ENCODE measurements at regions not wholly inside any gene's neighbourhood (a gene's known extent, or its start where the extent isn't known, plus 50 kb on each side); places are given as distances from the start of the nearest gene placed in this dataset.

DNA sequence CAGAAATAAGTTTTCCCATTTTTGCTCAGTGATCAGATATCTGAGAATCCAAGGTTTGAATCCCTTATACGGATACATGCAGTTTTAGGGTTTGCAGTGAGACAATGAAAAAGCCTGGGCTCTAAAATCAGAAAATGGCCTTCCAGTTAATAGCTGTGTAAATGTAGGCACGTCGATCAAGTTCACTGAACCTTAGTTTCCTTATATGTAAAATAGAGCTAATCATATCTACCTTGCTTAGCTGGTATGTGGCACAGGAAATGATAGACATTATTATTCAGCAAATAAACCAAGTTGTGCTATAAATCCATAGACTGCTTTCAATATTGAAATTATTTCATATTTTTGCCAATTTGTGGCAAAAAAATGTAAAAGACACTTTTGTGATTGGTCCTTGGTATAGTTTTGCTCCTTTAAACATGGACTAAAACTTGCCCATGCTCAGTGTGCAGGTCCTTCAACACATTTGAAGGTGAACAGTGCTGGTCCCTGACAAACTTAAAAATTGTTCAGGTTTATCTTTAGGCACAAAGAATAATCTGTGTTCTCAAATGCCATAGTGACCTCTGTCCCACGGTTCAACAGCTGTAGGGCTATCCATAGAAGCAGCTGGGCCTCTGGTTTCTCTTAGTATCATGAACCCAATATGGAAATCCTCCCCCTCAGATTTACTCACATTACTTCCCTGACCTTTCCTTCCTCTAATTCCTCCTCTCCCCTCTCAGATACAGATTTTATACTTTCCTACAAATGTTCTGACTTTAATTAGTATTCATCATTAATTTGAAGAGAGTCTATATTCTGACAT lies 51.0 kb downstream of the CCDC54 start:
- DNase-seq (ENCODE audit: low read depth in 2 of 2), result no peak

DNA sequence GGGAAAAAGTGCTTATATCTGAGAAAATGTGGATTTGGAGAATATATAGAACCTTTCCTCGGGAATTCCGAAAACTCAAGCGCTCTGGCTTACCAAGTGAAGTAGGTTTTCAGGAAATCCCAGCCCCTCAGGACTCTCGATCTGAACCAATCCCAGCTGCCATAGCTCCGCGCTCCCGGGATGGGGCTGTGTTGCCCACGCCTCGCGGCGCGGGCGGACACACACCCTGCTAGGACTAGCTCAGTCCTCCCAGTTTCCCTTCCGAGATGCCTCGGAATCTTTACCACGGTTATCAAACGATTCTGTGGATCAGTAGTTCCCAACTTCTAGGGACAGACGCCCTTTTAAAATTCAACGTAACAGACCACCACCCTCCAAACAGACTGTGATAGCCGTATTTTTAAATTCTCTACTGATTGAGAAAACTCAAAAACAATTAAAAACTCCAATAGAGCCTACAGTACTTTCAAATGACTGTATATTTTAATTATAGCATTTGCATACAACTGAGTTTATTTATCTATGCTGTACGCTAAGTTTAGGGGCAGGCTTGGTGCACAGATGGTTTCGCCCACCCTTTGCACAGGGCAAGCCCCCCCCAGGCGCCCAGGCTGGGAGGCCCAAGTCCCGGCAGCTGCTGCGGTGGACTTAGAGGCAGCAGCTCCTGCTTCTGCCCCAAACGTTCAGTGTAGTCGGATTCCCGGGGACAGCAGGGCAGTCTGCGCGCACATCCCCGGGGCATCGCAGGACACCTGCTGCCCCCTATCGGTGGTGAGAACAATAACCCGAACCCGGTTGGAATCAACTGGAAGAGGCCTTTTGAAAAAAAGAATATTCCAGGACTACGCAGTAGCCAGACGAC lies 52.3 kb downstream of the CCDC54 start:
- DNase-seq (ENCODE audit: low read depth in 2 of 2), result peak in 1 of 2 donors; percentile 39

DNA sequence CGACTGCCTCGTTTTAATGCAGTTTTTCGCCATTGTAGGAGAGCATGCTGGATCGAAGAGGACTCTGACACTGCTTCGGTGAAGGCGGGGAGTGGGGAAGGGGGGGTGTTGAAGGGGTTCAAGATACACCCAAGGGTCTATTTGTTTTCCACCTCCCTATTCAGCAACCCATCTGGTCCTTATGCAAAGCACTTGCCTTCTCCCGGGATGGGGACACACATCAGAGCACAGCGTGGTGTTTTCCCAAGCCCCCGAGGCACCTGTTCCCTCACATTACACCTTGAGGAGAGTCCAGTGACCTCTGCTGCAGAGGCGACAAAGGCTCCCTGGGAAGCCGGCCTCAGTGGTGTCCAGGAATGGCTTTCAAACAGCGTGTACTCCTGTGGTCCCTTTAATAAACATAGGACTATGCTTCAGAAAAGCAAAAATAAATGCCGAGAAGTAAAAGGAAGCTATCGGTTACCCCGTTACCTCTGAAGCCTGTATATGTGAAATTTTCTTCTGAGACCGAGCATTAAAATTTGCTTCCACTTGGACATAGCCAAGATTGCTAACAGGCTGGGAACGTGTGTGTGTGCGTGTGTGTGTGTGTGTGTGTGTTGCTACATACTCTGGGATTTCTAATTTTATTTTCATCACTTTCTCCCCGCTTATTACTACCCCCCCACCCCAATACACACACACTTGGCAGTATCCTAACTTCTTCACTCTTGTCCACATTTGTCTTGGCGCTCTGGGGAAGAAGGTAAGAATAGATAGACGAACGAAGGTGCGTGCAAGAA lies 53.2 kb downstream of the CCDC54 start:
- no peak for DNase-seq (ENCODE audit: low read depth in 2 of 2)

DNA sequence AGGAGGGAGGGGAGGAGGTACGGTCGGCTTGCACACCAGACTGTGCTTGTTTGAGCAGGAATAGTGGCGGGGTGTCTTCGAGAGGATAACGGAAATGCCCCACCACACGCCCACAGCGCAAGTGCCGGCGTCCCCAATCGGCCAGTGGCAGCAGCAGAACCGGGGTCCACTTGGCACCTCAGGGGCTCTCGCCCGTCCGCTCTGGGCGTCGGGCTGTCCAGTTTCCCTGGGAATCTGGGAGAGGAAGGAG lies 53.7 kb downstream of the CCDC54 start:
- DNase-seq (ENCODE audit: low read depth in 2 of 2), result no peak

DNA sequence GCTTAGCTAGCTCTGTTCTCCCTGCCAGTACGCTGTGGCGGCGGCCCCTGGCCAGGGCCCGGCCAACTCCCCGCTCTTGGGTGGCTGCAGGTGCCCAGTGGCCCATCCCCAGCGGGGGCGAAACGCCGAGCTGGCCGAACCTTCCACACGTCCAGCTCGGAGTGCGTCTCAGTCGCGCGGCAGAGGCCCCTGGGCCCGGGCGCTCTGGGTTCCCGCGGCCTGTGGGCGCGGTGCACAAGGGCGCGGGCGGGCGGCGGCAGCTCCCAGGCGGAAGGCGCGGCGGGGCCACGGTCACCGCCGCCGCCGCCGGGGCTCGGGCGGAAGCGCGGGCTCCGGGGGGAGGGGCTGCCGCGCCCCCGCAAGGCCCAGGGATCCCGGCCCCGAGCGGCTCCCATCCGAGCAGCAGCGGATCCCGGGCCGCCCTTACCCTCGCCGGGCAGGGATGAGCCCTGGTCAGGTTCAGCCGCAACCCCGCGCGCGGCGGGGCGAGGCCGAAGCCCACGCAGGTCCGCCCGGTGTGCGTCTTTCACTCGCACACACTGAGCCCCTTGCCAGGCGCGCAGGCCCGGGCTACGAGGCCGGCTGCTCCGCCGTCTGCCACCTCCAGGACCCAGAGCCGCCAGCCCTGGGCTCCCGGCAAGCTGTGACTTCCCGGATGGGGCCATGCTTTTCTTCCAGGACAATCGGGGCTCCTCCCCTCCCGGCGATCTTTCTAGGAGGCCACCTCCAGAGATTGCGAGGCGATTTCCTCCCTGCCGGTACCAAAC lies 54.2 kb downstream of the CCDC54 start:
- DNase-seq (ENCODE audit: low read depth in 2 of 2), result peak in 1 of 2 donors; percentile 31

DNA sequence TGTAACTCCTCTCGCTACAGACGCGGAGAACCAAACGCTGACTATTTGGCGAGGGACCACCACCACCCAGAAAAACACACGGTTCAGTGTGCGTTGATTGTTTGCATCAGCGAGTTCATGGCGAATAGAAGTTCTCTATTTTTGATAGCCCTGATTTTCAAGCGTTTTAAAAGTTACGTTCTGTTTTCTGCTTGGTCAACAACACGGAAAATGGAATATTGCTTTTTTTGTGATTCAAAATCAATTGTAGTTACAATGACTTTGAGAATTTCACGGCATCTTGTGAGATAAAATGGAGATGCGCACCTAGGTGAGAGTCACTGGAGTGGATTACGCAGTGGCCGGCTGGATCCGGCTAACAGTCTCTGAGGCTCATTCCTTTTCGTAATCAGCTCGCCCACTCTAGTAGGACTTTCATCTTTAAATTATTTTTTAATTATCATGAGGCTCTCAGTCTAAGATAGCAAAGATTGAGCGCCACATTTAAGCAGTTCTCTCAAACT lies 54.8 kb downstream of the CCDC54 start:
- no peak for DNase-seq (ENCODE audit: low read depth in 2 of 2)

DNA sequence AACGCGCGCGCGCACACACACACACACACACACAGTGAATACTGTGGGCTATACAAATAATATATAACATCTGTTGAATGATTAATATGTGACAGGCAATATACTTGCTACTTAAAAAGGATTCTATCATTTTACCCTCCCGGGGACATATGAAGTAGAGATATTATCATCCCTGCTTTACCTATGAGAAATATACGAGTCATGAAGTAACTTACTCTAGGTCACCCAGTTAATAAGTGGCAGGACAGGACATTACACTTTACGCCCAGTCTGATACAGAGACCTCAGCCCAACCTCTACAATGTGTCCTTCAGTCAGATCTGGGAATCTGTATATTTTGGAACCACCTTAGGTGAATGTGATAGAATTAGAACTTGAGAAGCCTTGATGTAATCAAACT lies 55.4 kb downstream of the CCDC54 start:
- no peak for DNase-seq (ENCODE audit: low read depth in 2 of 2)

DNA sequence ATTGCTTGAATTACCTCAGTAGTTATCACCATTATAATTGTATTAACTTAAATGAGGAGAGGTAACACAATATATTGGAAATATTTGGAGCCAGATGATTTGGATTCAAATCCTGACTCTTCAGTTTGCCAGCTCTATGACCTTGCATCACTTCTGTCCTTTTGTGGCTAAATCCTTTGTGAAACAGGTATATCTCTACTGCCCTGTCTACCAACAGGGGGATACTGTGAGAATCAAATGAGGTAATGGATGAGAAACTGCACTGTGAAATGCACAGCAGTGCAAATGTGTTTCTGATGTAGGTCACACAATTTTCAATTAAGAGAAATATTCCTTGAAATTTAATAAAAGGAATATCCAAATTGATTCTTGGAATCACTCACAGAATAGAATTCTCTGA lies 58.8 kb downstream of the CCDC54 start:
- DNase-seq (ENCODE audit: low read depth in 2 of 2), result no peak

DNA sequence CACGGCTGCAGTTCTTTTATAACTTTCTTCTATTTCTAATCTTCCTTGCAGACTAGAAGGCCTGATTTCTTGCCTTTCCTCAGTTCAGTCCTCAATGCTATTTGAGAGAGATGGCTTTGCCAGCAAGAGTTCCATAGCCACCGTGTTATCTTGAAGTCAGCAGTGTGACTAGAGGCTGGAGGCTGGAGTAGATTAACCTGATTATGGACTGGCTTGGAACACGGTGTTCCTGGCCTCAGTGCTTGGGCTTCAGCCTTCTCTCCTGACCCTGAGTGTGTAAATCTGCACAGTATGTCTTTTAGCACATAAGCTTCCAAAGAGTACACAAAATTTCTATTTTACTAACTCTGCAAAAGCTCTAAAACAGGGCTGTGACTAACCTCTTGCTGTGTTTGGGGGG lies 61.4 kb downstream of the CCDC54 start:
- DNase-seq (ENCODE audit: low read depth in 2 of 2), result no peak

DNA sequence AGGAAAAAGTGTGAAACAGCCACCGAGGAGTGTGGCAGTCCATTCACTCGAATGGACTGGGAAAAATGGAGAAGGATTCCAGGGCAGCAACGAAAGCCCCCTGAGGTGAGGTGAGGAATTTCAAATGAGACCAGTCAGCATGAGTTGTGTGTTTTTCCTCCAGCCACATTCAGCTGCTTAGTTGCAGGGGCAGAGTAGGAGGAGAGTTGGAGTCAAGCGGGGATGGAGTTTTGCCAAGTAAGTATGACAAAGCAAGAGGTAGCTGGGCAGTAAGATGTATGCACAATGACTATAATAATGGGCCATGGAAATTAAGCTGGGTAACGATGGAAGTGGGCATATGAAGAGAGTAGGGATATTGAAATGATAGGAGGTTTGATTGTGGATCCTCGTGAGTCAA lies 64.4 kb downstream of the CCDC54 start:
- no peak for DNase-seq (ENCODE audit: low read depth in 2 of 2)

DNA sequence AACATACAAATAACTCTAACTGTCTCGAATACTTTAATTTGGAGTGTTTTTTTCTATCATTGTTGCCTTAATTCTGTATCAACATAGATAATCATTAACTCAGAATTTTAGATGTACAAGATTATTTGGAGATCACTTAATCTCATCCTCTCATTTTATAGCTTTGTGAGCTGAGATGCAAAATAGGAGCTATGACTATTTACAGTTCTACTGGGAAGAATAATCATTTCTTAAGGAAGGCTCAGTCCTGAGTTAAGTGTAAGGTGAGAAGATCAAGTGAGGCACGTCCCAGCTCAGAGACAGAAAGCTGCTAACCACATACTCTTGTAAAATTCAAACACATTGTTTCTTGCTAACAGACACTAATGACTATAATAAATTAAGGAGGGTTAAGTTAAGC lies 66.2 kb downstream of the CCDC54 start:
- no peak for DNase-seq (ENCODE audit: low read depth in 2 of 2)

DNA sequence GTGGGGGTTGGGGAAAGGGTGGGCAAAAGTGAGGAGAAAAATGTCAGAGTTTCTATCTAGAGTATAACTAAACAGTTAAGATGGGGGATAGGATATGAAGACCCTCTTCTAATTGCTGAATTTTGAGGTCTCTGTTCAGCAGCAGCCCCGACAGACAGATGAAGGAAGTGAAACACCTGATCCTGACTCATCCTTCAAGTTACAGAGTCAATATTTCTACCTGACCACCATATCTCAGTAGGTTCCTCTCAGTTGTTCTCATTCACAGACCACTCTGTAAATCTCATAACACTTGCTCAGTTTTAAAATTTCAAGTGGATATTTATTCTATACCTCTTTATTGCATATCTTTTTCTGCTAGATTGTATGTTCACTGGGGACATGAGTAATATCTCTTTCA lies 69.5 kb downstream of the CCDC54 start:
- DNase-seq (ENCODE audit: low read depth in 2 of 2), result no peak

DNA sequence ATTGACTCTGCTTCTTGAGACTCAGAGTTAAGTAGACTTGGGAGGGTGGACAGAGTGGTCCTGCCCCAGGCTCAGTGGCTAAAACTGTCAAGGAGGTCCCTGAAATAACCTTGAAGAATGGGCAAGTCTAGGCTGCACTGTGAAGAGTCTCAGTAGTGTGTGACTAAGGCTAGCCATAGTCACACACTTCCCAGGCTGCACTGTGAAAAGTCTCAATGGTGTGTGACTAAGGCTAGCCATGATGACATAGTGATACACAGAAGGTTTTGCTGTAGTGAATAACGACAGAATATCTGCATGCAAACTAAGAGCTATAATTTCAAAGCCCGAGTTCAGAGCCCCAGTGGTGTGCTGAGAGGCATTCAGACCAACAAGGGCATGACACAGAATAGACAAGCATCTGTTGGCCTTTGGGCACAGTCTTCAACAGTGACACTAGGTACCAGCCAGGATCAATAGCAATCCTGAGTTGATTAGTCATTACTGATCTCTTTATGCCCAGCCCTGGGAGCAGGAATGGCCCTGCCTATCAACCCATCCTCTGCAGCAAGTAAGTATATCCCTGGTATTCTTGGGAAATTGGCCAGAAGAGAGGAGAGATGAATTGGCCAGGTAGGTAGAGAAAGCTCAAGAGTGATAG lies 72.4 kb upstream of the BBX start:
- no peak for DNase-seq (ENCODE audit: low read depth in 2 of 2)

DNA sequence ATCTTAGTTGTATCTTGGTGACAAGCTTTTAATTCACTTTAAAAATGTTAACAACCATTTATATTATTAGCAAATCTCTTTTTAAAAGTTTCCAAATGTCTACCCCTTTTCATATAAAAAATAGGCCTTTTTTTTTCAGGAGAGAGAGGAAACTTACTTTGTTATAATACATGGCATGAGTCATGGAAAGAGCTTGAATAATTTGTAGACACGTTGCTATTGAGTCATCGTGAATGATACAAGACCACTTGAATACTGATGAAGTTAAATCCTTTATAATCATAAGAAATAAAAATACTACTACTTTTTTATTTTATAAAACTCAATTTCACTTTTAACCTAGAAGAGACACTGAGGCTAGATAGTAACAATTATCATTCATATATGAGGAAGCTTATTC lies 70.3 kb upstream of the BBX start:
- no peak for DNase-seq (ENCODE audit: low read depth in 2 of 2)

DNA sequence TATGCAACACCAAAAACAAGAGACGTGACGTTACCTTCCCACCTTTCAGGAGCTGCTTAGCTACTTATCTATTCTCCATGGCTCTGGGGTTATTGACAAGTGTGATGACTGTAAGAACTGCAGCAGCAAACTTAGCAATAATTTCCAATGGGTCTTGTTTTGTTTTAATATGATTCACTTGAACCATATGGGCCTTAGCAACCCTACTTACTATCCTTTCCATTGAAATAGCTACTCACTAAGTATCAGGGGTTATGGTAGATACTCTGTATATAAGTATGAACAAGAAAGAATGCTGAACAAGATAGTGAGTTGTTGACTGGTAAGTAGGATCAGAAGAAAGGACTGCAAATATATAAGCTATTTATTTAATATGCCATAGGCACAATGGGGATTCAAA lies 69.3 kb upstream of the BBX start:
- DNase-seq (ENCODE audit: low read depth in 2 of 2), result no peak

DNA sequence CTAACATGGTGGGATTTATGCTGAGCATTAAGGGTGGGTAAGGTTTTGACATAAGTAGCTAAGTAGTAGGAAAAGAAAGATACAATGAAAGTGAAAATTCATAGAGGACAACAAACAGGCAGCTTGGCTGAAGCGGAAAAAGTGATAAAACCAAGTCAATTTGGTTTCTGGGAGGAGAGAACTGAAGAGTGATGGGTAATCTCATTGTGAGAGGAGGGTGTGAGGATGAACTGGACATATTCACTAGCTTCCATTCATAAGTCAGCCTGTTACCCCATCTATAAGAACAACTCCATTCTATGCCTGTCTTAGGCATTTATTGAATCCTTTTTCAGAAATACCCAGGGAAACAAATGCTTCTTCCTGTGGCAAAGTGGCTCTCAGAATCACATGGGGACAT lies 67.1 kb upstream of the BBX start:
- no peak for DNase-seq (ENCODE audit: low read depth in 2 of 2)

DNA sequence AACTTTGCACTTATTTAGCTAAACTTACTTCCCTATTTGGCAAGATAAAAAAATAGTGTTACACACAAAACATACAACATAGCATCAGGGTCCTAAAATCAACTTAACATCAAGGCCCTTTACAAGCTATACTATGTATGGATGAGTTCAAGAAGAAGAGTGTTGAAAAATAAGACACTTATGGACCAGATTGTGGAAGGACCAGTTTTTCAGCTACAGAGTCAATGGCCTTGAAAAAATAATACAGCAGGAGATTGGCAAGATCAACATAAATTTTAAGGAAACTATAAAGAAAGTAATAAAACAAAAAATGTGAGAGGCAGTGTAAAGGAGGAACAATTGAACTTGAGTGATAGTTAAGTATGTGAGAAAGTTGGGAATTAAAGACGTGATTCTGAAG lies 66.3 kb upstream of the BBX start:
- DNase-seq (ENCODE audit: low read depth in 2 of 2), result no peak

DNA sequence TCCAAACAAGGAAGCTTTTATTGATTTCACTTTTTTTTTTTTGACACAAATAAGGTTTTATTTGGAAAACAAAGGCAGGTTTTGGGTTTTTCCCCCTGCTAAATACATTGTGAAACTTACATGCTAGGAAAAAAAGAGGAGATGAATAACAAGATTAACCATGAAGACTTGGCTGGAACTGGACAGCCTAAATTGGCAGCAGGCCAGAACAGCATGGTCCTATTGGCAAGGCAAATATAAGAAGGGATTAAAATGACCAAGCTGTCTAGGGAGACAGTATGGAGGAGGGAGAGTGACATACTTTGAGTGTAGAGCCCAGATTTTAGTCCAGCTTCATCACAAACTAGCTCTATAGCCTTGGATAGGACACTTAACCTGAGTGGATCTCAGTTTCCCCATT lies 63.9 kb upstream of the BBX start:
- no peak for DNase-seq (ENCODE audit: low read depth in 2 of 2)

DNA sequence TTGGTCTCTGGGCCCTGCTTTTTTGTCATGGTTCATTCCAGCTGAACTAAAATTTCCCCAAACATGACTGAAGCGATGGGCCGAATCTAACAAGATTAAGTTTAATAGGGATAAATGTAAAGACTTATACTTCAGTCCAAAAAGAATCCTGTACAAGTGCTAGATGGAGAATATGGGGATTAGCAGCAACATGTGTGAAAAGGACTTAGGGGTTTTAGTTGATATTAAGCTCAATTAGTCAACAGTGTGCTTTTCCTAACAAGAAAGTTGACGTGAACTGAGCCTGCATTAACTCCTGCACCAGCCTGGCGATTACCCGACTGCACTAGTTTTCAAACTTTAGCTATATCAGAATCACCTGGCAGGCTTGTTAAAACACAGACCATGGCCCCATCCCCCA lies 61.0 kb upstream of the BBX start:
- no peak for DNase-seq (ENCODE audit: low read depth in 2 of 2)

DNA sequence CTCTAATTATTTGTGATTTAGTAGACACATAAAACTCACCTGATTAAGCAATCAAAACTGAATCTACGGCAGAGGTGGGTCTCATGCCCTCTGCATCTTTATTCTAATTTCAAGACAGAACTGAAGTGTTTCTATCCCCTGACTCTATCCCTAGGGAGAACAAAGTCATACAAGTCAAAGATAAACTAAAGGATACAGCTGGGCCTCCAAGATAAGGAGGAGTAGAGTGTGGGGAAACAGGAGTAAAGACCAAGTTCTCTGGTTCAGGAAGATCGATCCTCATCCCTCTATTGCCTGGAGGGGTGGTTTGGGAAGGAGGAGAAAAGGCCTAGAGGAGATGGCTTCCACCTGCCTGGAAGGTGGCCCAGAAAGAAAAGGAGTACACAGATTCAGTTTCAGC lies 58.7 kb upstream of the BBX start:
- no peak for DNase-seq (ENCODE audit: low read depth in 2 of 2)

DNA sequence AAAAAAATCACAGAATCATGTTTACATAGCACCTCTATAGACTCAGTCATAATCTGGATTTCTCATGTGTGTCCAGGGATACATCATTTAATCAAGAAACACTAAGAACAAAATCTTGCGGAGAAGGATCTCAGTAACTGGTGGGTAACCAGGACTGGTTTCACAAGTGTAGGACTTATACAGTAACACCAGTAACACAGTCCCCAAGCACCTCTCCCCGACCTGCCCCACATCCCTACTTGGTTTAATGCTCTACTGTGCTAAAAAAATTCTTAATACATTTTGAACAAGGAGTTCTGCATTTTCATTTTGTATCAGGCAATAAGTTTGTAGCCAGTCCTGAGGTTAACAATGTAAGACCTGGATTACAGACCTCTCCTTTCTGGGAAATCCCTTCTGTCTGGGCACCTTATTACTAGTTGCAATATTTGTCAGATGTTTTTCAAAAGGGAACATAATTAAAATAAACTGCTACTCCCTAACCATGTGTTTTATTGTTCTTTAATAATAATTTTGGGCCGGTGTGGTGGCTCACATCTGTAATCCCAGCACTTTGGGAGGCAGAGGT lies 57.6 kb upstream of the BBX start:
- no peak for DNase-seq (ENCODE audit: low read depth in 2 of 2)
